Dedifferentiated amniotic fluid mesenchymal stem cell (primary cell): ENCODE measurements at regions not wholly inside any gene's neighbourhood (a gene's known extent, or its start where the extent isn't known, plus 50 kb on each side); places are given as distances from the start of the nearest gene placed in this dataset.
A peak's percentile ranks its signal among the peaks of the same experiment; 100 is the strongest.

ENCODE experiments used
- DNase-seq: peaks from one replicate; pipeline ENCODE4 v3.0.0-alpha.2; 2016; ENCODE audit errors: extremely low spot score

- DNase-seq = no peak
Observed at GRCh38 chr10:36178616-36179015, 536.5 kb upstream of the FZD8 start.

GRCh38 chr10:36177071-36177470 lies 535.0 kb upstream of the FZD8 start:
- no peak for DNase-seq

GRCh38 chr10:36175954-36176353 lies 533.9 kb upstream of the FZD8 start:
- no peak for DNase-seq

- DNase-seq = no peak
Observed at GRCh38 chr10:36173364-36173763, 531.3 kb upstream of the FZD8 start.

- DNase-seq = peak; percentile 81
Observed at GRCh38 chr10:36171953-36172940, 530.2 kb upstream of the FZD8 start.

- DNase-seq = no peak
Observed at GRCh38 chr10:36171556-36171952, 529.5 kb upstream of the FZD8 start.

GRCh38 chr10:36170943-36171501 lies 528.9 kb upstream of the FZD8 start:
- no peak for DNase-seq

GRCh38 chr10:36170142-36170719 lies 528.1 kb upstream of the FZD8 start:
- no peak for DNase-seq

- no peak for DNase-seq
Observed at GRCh38 chr10:36168777-36169176, 526.7 kb upstream of the FZD8 start.

GRCh38 chr10:36164556-36165504 lies 522.7 kb upstream of the FZD8 start:
- DNase-seq = no peak

- no peak for DNase-seq
Observed at GRCh38 chr10:36163827-36164226, 521.7 kb upstream of the FZD8 start.

GRCh38 chr10:36157486-36157885 lies 515.4 kb upstream of the FZD8 start:
- DNase-seq = no peak

- DNase-seq = no peak
Observed at GRCh38 chr10:36148207-36148606, 506.1 kb upstream of the FZD8 start.

- DNase-seq = no peak
Observed at GRCh38 chr10:36147529-36147928, 505.4 kb upstream of the FZD8 start.

- no peak for DNase-seq
Observed at GRCh38 chr10:36141856-36142560, 499.9 kb upstream of the FZD8 start.

- no peak for DNase-seq
Observed at GRCh38 chr10:36129051-36129450, 487.0 kb upstream of the FZD8 start.

GRCh38 chr10:36126076-36126475 lies 484.0 kb upstream of the FZD8 start:
- no peak for DNase-seq

- DNase-seq = no peak
Observed at GRCh38 chr10:36119455-36119854, 477.4 kb upstream of the FZD8 start.

GRCh38 chr10:36118314-36118713 lies 476.2 kb upstream of the FZD8 start:
- DNase-seq = no peak

- DNase-seq = no peak
Observed at GRCh38 chr10:36117890-36118289, 475.8 kb upstream of the FZD8 start.

GRCh38 chr10:36117231-36117630 lies 475.1 kb upstream of the FZD8 start:
- DNase-seq = no peak
